HG02678 (cell line): ENCODE measurements at regions not wholly inside any gene's neighbourhood (a gene's known extent, or its start where the extent isn't known, plus 50 kb on each side); places are given as distances from the start of the nearest gene placed in this dataset.

Source experiments
- ATAC-seq: cut with Tn5 transposase; IDR thresholded peaks from one replicate; pipeline ENCODE4 v1.9.1; 2021; ENCODE audit warnings: mild to moderate bottlenecking, moderate library complexity; ENCODE audit not compliant: unreplicated experiment

DNA sequence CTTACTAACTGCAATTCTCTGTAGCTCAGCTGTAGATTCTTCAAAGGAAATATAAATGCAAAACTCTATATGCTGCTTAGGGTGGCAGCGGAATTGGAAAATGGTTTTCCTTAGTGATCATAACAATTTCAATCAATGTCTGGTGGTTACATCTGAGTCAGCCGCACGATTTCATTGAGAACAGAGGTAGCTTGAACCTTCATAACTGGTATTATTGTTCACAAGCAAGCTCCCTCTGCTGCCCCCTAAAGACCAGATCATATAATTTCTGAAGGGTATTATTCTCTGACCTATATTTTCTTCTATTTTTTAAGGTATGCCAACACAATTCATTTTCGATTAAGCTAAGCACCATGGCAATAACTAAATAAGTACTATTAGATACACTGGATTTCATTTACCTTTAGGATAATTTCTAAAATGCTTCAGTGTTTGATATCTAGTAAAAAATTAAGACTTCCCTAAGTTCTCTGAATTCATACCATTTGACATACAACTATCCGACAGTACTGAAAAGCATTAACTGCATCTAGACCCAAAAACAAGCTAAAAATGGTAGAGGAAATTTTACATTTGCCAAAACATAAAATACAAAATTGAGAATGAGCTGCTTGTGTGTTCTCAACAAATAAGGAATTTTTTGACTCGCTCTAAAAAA lies 181.1 kb upstream of the SPEF2 start:
- ATAC-seq, result no peak

- no peak for ATAC-seq
Measured at GRCh38 chr5:35430381-35431162, 187.1 kb upstream of the SPEF2 start.

DNA sequence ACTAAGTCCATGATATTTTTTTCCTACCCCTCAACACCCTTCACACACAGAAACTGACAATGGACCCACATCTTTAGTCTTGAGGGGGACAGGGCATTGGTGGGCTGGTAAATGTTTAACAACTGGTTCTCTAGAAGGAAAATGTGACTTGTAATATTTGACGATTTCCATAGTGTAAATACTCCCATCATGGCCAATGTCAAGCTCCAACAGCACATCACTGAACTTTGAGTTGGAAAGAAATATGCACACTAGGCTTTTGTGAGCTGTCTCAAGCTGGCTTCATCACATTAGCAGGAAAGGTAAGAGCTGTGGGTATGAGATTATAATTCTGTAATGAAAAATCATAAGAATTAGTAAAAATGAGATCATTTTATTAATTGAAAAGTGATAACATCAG lies 189.9 kb upstream of the PRLR start:
- no peak for ATAC-seq

GRCh38 chr5:35417040-35417439 lies 186.8 kb upstream of the PRLR start:
- ATAC-seq, result no peak

DNA sequence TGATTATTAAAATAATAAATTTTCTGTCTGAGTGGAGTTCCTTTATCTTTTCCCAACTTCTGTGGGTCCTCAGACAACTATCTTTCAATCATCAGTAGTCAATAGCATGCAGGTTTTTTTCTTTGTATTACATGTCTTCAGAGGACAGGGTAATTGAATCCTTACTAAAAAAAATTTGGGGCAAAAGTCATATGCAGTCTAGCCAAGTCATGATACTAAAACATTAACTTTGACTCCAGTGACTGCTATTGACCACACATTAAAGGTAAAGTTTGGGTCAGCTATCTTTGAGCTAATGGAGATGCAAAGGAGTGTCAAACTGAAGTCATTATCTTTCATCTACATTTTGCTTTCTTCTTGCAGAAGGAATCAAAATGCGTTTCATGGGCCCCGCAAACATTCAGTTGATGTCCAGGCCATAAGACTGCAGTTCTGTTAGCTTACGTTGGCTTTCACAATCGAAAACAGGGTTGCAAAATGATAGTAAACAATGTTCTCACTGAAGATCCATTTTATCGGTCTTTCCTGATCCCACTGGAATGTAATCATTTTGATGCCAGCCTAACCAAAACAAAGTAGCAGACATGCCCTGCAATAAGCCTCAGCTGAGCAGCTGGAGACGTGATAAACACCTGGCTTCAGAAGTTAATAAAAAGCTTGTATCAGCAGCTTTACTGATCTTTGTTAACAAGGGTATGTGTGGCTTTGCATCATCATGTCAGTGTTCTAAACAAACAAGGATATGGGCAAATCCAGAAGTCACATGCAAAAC lies 186.1 kb upstream of the PRLR start:
- no peak for ATAC-seq

- ATAC-seq, result no peak
Measured at GRCh38 chr5:35415309-35415708, 185.0 kb upstream of the PRLR start.

GRCh38 chr5:35409361-35409760 lies 179.1 kb upstream of the PRLR start:
- no peak for ATAC-seq

GRCh38 chr5:35408146-35408545 lies 177.9 kb upstream of the PRLR start:
- ATAC-seq, result no peak

DNA sequence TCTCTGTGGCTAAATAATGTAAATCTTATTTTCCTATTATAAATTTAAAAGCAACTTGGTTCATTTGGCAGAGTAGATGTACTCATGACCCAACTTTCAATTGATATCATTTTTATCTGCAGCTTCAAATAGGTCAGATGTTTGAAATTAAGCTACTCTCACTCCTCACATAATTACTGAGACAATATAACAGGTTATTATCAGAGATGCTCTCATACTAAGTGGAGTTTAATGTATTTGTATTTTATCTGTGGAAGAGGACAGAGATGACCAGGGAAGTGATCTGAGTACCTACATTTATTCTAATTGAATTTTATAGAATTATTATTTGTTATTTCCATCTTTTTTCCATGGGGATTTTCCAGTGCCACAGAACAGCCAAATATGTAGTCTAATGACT lies 177.4 kb upstream of the PRLR start:
- ATAC-seq, result no peak

GRCh38 chr5:35405938-35406337 lies 175.7 kb upstream of the PRLR start:
- no peak for ATAC-seq

DNA sequence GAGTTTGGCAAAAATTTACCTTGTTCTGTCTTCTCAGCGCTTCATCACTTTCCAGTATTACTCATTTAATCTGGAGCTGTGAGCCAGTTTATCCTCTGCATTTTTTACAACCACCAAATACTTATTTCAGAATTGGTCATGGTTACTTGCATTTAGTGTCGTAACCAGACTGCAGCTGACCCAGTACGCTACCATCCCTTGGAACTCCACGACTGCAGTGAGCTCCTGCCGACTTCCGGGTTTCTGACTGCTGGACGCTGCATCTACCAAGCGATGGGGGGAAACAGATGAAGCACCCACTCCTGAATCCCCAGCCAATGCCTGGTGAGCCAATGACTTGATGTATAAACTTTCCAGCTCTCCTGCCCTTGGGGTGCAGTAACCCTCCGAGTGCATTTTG lies 174.4 kb upstream of the PRLR start:
- no peak for ATAC-seq

GRCh38 chr5:35393901-35394300 lies 163.6 kb upstream of the PRLR start:
- ATAC-seq, result no peak

DNA sequence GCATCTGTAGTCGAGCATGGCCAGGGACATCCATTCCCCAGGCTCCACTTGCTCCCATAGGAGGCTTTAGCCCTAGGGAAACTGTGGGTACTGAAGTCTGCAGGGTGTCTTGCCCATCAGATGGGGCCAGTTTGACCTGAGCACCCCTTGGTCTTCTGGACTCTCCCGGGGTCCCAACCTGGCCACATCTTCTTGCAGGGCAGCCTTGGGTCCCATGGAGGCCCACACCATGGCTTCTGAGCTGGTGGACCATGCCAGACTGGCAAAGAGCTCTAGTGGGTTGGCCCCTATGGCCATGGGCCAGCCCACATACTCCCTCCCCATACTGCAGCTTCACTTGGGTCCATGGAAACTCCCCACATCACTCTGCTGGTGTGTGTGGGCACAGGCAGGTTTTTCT lies 154.4 kb upstream of the PRLR start:
- no peak for ATAC-seq

DNA sequence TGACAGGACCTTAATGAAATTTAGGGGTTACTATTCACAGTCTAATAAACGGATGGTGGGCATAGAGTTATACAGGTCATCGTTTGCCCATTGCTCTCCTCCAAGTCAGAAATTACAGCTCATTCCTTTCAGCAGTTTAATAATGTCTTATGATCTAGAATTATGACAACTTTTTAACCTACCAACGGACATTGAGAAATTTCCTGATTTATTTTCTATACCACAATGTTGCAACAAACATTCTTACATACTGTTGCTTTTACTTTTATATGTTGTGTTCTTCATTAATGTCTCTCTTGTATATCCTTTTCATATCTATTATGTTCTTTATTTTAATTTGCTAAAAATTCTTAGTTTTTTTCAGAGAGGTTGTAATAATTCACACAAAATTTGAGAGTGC lies 152.8 kb upstream of the PRLR start:
- ATAC-seq, result no peak

GRCh38 chr5:35377653-35378052 lies 147.4 kb upstream of the PRLR start:
- no peak for ATAC-seq

DNA sequence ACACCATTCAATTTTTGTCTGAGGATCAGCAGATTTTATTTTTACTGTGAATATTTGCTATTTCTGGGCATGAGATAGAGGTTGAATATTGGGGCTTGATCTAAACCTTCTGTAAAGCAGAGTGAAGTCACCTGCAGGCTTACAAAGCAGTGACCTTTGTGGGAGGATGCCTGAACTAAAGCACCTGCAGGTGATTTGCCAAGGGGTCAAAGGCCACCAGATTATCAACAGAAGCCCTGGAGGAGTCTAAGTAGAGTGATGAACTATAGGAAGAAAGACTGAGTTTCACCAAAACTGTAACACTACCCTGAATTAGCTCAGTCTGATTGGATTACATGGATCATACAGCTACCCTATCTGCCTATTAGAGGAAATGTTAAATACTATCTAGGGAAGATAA lies 144.3 kb upstream of the PRLR start:
- no peak for ATAC-seq

GRCh38 chr5:35373249-35373648 lies 143.0 kb upstream of the PRLR start:
- no peak for ATAC-seq

GRCh38 chr5:35372482-35372881 lies 142.2 kb upstream of the PRLR start:
- ATAC-seq, result no peak

DNA sequence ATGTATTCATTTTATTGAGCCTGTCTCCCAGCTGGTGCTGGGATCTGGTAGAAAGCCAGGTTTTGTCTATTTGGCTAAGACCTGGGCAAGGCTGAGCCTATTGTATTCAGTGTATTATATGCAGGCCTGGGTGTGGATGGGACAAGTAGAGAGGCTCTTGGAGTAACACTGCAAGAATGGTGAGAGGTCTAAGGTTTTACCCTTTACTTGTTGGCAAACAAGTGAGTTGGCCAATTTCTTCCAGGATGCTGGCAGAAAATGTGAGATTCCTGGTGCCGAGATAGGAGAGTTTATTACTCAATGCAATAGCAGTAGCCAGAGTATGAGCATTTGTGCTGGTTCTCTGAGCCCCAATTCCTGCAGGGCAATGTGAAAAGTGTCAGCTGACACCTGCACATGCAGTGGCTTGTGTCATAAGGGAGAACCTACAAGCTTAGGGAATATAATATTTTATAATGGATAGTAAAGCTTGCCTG lies 141.7 kb upstream of the PRLR start:
- no peak for ATAC-seq

DNA sequence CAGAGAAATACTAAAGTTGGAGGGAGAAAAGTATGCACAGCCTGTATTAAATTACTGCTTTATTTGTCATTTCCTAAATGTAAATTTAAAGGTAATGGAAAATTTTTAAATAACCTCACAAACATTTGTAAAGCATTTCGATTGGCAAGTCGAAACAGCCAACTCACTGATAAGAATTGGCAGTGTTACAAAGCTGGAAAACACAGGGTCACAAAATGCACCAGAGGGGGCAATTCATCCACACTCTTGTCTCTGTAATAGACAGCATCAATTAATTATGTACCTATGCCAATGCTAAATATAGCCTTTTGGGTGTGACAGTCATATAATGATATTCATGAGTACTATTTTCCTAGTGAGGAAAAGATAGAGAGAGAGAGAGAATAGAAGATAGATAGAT lies 140.6 kb upstream of the PRLR start:
- no peak for ATAC-seq

GRCh38 chr5:35369965-35370790 lies 139.9 kb upstream of the PRLR start:
- ATAC-seq, result no peak
